CD8-positive, alpha-beta memory T cell (primary cell): ENCODE measurements at regions not wholly inside any gene's neighbourhood (a gene's known extent, or its start where the extent isn't known, plus 50 kb on each side); places are given as distances from the start of the nearest gene placed in this dataset.
"Not testable (repeated sequence)": the region's sequence is repeated elsewhere in the genome, so short reads cannot be mapped to it uniquely, and the experiment has no call there.

Source experiments
- CTCF ChIA-PET: fragments of 350-600 bp; sonication (Branson Sonifier 250); formaldehyde crosslinking; loops from one replicate; lab custom pipeline; 2021; ENCODE audit warnings: antibody characterized with exemption; lab: Charles Lee
- POLR2A ChIA-PET: fragments of 350-600 bp; sonication (Branson Sonifier 250); formaldehyde crosslinking; loops from one replicate; lab custom pipeline; 2021; ENCODE audit warnings: antibody characterized with exemption; lab: Charles Lee
- DNase-seq, 5 donors: peaks; one replicate each; pipeline versions ENCODE4 v3.0.0 to v3.0.0-alpha.2; 2020 to 2022; ENCODE audit warnings: mixed read lengths in 1 of 5
- H3K27ac ChIP-seq: one replicate; pipeline ENCODE4 v1.7.0; 2013; ENCODE audit warnings: low read depth, mild to moderate bottlenecking, low read length, moderate library complexity
- H3K27me3 ChIP-seq: 2 replicates; pipeline ENCODE4 v1.7.0; 2013; ENCODE audit warnings: low read length, mild to moderate bottlenecking; ENCODE audit not compliant: insufficient read depth, poor library complexity, severe bottlenecking
- H3K36me3 ChIP-seq: 2 replicates; pipeline ENCODE4 v1.7.0; 2013; ENCODE audit warnings: mild to moderate bottlenecking, low read length, moderate library complexity; ENCODE audit not compliant: insufficient read depth
- H3K4me1 ChIP-seq: 2 replicates; pipeline ENCODE4 v1.7.0; 2013; ENCODE audit warnings: mild to moderate bottlenecking, low read length, moderate library complexity; ENCODE audit not compliant: insufficient read depth
- H3K4me3 ChIP-seq: 2 replicates; pipeline ENCODE4 v1.7.0; 2013; ENCODE audit warnings: mild to moderate bottlenecking, low read length
- H3K9me3 ChIP-seq: 2 replicates; pipeline ENCODE4 v1.7.0; 2013; ENCODE audit warnings: mild to moderate bottlenecking, low read length
- H3K27ac Mint-ChIP-seq, 8 donors: one replicate each; pipeline ENCODE4 v1.8.0; 2020 to 2021; ENCODE audit warnings: mixed read lengths in 8 of 8, mild to moderate bottlenecking in 6 of 8, inconsistent platforms in 3 of 8, moderate library complexity in 3 of 8
- H3K27me3 Mint-ChIP-seq, 2 donors: one replicate each; pipeline ENCODE4 v1.8.0; 2020 to 2021; ENCODE audit warnings: mixed read lengths in 2 of 2, mild to moderate bottlenecking in 1 of 2, moderate library complexity in 1 of 2
- H3K36me3 Mint-ChIP-seq, 3 donors: one replicate each; pipeline ENCODE4 v1.8.0; 2020 to 2021; ENCODE audit warnings: mixed read lengths in 3 of 3, inconsistent platforms in 1 of 3, mild to moderate bottlenecking in 1 of 3
- H3K4me1 Mint-ChIP-seq, 3 donors: one replicate each; pipeline ENCODE4 v1.8.0; 2020 to 2021; ENCODE audit warnings: mixed read lengths in 3 of 3, inconsistent platforms in 1 of 3, mild to moderate bottlenecking in 1 of 3
- H3K4me3 Mint-ChIP-seq, 7 donors: one replicate each; pipeline ENCODE4 v1.8.0; 2020 to 2021; ENCODE audit warnings: mixed read lengths in 7 of 7, mild to moderate bottlenecking in 6 of 7, moderate library complexity in 4 of 7, inconsistent platforms in 2 of 7
- H3K9me3 Mint-ChIP-seq, 5 donors: one replicate each; pipeline ENCODE4 v1.8.0; 2020 to 2022; ENCODE audit warnings: mixed read lengths in 5 of 5, mild to moderate bottlenecking in 3 of 5, moderate library complexity in 2 of 5, inconsistent platforms in 1 of 5

DNA sequence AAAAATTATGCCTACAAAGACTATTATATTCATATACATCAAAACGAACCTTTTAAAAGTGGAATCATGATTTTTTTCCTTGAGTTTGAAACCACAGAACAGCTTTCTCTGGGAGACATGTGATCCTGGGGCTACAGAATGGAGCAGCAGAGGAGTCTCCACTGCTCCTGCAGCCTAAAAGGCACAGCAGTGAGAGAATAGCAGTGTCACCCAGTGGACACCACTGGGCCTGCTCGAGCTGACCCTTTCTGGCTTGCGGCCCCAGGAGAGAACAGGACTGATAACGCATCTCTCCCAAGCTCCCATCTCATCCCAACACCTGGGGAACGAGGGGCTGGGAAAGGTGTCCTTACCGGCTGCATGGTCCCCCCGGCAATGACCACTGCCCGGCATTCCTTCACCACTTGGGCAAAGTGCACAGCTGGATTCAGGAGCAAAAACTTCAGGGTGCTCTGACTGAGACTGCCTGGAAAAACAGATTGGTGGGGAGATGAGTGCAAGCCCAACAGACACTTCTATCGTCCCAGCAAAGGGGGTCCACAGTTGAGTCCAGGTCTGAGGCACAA lies 183.5 kb downstream of the KLRB1 start:
- H3K27ac ChIP-seq, H3K4me3 Mint-ChIP-seq, H3K4me1 ChIP-seq, H3K4me3 ChIP-seq, H3K27me3 Mint-ChIP-seq, H3K9me3 Mint-ChIP-seq, CTCF ChIA-PET, H3K36me3 ChIP-seq, H3K27ac Mint-ChIP-seq, H3K9me3 ChIP-seq, H3K4me1 Mint-ChIP-seq, DNase-seq, POLR2A ChIA-PET, H3K27me3 ChIP-seq: not testable (repeated sequence)
- peaks cover 5 to 15% (median 7%) of the 10 kb centered on the region in 3 donors for H3K36me3 Mint-ChIP-seq

DNA sequence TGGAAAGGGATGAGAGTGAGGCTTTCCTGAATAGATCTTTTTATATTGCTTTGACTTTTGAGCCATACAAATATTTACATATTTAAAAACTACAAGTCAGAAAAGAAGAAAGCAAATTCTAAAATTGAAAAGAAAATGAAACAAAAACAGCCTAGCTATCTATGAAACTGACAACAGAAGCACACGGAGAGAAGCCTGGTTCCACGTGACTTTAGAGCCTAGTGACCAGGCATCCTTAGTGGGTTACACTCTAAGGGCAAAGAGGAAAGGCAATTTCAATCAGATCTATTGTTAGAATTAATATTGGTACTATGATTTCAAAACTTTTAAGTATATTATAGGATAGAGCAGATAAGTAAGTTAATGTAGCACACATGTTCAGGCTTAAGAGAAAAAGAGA lies 185.0 kb downstream of the KLRB1 start:
- H3K9me3 Mint-ChIP-seq, H3K9me3 ChIP-seq, H3K4me3 ChIP-seq, H3K36me3 ChIP-seq, CTCF ChIA-PET, DNase-seq, H3K4me1 Mint-ChIP-seq, H3K4me1 ChIP-seq, POLR2A ChIA-PET, H3K27ac ChIP-seq, H3K4me3 Mint-ChIP-seq, H3K27me3 ChIP-seq, H3K27me3 Mint-ChIP-seq: not testable (repeated sequence)
- peak overlapping the region in 1 of 8 donors; percentile 57 for H3K27ac Mint-ChIP-seq
- peaks cover 5 to 17% (median 7%) of the 10 kb centered on the region in 3 donors for H3K36me3 Mint-ChIP-seq

DNA sequence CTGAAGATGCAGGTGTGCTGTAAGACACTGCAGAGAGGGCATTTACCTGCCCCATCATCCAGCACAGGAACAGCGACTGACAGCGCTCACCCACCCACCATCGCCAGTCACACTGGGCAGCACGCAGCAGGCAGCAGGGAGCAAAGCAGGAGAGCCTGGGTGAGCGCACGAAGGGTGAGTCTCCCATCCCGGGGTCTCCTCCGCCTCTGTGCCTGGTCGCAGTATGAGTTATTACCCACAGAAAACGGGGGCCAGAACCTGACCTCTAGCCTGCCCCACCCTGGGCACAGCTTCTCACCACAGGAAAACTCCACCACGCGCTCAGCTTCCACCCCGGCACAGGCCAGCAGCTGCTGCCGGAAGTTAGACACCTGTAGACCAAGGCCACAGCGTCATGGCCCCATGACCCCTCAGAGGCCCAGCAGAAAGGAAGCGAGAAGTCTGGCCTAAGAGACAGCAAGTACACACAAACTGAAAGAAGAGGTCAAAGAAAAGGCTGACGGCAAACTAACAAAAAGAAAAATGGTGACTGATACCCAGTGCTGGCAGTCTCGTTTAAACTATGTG lies 186.1 kb downstream of the KLRB1 start:
- H3K4me3 Mint-ChIP-seq, H3K36me3 ChIP-seq, DNase-seq, POLR2A ChIA-PET, CTCF ChIA-PET, H3K4me1 Mint-ChIP-seq, H3K27me3 Mint-ChIP-seq, H3K27ac Mint-ChIP-seq, H3K9me3 Mint-ChIP-seq, H3K27ac ChIP-seq, H3K27me3 ChIP-seq, H3K9me3 ChIP-seq, H3K4me1 ChIP-seq, H3K4me3 ChIP-seq: not testable (repeated sequence)
- H3K36me3 Mint-ChIP-seq: peaks cover 5 to 12% (median 7%) of the 10 kb centered on the region in 3 donors

- H3K36me3 ChIP-seq, H3K4me1 Mint-ChIP-seq, H3K9me3 ChIP-seq, H3K27me3 Mint-ChIP-seq, H3K27me3 ChIP-seq, H3K27ac ChIP-seq, H3K36me3 Mint-ChIP-seq, H3K4me3 ChIP-seq, CTCF ChIA-PET, DNase-seq, POLR2A ChIA-PET, H3K9me3 Mint-ChIP-seq, H3K27ac Mint-ChIP-seq, H3K4me3 Mint-ChIP-seq, H3K4me1 ChIP-seq: not testable (repeated sequence)
Observed at GRCh38 chr12:9420817-9421519, 186.7 kb downstream of the KLRB1 start.

DNA sequence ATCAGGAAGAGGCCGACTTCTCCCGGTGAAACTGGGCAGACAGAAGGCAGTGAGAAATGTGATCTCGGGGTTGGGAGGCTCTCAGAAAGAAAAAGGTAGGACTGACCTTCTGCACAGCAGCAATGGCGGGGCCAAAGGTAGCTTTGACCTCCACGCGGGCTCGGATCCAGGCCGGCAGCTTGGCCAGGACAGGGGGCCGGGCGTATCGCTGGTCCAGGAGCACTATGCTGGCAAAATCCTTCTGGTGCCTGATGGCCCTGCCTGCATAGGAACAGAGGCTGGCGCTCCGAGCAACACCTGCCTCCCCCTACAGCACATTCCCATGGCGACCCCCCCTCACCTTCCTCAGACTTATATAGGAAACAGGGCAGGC lies 189.1 kb downstream of the KLRB1 start:
- H3K4me3 Mint-ChIP-seq, H3K36me3 ChIP-seq, CTCF ChIA-PET, H3K4me3 ChIP-seq, H3K27me3 ChIP-seq, H3K27ac ChIP-seq, H3K4me1 ChIP-seq, H3K27me3 Mint-ChIP-seq, H3K4me1 Mint-ChIP-seq, H3K9me3 Mint-ChIP-seq, H3K36me3 Mint-ChIP-seq, DNase-seq, POLR2A ChIA-PET, H3K9me3 ChIP-seq, H3K27ac Mint-ChIP-seq: not testable (repeated sequence)

DNA sequence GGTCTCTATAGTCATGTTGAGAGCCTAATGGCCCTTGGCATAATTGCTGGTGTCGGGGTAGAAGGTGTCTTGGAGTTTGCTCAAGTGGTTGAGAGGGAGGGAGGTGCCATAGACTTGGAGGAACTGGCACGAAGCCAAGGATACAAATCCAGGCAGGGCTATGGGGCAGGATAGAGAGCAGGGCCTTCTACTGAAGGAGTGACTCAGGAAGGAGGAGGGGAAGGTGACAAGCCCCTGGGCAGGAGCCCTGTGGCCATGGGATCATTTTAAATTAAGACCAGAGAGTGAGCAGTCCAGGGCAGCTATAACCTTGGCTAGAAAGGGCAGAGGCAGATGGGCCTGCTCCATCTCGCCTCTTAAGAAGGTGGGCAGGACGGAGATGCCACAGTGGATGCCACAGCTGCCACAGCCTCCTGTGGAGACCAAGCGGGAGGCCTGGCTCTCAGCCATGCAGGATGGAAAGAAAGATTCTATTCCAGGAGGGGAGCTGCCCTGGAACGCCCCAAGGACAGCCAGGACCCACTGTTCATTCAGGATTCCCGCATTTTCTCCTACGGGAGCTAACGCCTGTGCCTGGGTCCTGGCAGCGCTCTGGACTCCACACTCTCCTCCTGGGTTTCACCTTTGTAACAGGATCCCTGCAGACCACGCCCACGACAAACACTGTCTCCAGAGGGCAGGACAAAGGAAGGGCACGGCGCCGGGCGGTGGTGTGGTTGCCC lies 189.6 kb downstream of the KLRB1 start:
- H3K27ac ChIP-seq, H3K36me3 ChIP-seq, CTCF ChIA-PET, H3K4me3 Mint-ChIP-seq, H3K4me3 ChIP-seq, POLR2A ChIA-PET, DNase-seq, H3K36me3 Mint-ChIP-seq, H3K9me3 Mint-ChIP-seq, H3K4me1 ChIP-seq, H3K9me3 ChIP-seq, H3K4me1 Mint-ChIP-seq, H3K27me3 ChIP-seq, H3K27ac Mint-ChIP-seq, H3K27me3 Mint-ChIP-seq: not testable (repeated sequence)

DNA sequence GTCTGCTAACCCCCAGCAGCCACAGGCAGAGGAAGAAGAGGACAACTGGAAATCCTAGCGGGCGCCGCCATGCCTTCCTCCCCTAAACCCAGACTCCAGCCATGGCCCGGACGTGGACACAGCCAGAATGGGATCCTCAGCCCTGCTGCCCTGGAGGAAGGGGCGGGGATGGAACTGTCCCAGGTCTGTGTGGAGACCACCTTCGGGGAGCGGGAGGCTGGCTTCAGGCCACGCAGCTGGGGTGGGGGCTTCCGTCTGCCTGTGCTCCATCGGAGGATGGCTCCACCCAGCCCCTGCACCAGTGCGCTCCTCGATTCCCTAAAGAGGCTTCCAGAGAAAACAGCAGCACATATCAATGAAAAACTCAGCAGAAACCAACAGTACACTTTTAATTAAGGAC lies 190.4 kb downstream of the KLRB1 start:
- H3K27ac ChIP-seq, H3K4me1 Mint-ChIP-seq, H3K27me3 ChIP-seq, H3K4me1 ChIP-seq, H3K36me3 ChIP-seq, POLR2A ChIA-PET, H3K36me3 Mint-ChIP-seq, H3K4me3 ChIP-seq, H3K27me3 Mint-ChIP-seq, CTCF ChIA-PET, DNase-seq, H3K27ac Mint-ChIP-seq, H3K9me3 Mint-ChIP-seq, H3K9me3 ChIP-seq, H3K4me3 Mint-ChIP-seq: not testable (repeated sequence)

GRCh38 chr12:9416346-9416745 lies 191.4 kb downstream of the KLRB1 start:
- H3K4me3 Mint-ChIP-seq, H3K4me3 ChIP-seq, POLR2A ChIA-PET, H3K4me1 ChIP-seq, H3K27ac ChIP-seq, H3K27me3 ChIP-seq, H3K9me3 Mint-ChIP-seq, DNase-seq, H3K27me3 Mint-ChIP-seq, H3K4me1 Mint-ChIP-seq, H3K27ac Mint-ChIP-seq, H3K36me3 Mint-ChIP-seq, H3K9me3 ChIP-seq, H3K36me3 ChIP-seq, CTCF ChIA-PET: not testable (repeated sequence)
